DND-41 (cell line): ENCODE measurements at regions not wholly inside any gene's neighbourhood (a gene's known extent, or its start where the extent isn't known, plus 50 kb on each side); places are given as distances from the start of the nearest gene placed in this dataset.

ENCODE experiments used
- ATAC-seq: fragments of 200-7000 bp; cut with Tn5 transposase; 3 replicates; pipeline ENCODE4 v1.9.1; 2021; ENCODE audit warnings: low read depth; ENCODE audit not compliant: insufficient read depth
- DNase-seq: peaks from one replicate; pipeline ENCODE4 v3.0.0-alpha.2; 2020
- H2AFZ ChIP-seq: 2 replicates; pipeline ENCODE4 v1.6.0; 2012; ENCODE audit warnings: low read depth, low read length
- H3K27ac ChIP-seq: 2 replicates; pipeline ENCODE4 v1.5.1; 2012; ENCODE audit warnings: low read length, inconsistent platforms
- H3K27me3 ChIP-seq: fragments of 200-600 bp; sonication (generic); 2 replicates; pipeline ENCODE4 v1.6.0; 2012; ENCODE audit warnings: low read length, mild to moderate bottlenecking, inconsistent platforms; ENCODE audit not compliant: insufficient read depth, poor library complexity
- H3K36me3 ChIP-seq: 2 replicates; pipeline ENCODE4 v1.5.1; 2012; ENCODE audit warnings: low read length, inconsistent platforms; ENCODE audit not compliant: insufficient read depth
- H3K4me1 ChIP-seq: 2 replicates; pipeline ENCODE4 v1.5.1; 2012; ENCODE audit warnings: mild to moderate bottlenecking, low read length; ENCODE audit not compliant: insufficient read depth
- H3K4me2 ChIP-seq: 2 replicates; pipeline ENCODE4 v1.6.0; 2012; ENCODE audit warnings: mild to moderate bottlenecking, moderate library complexity, low read length, inconsistent platforms; ENCODE audit not compliant: insufficient read depth
- H3K4me3 ChIP-seq, 2 experiments: fragments of 200-600 bp in 1 of 2; shearing (Covaris generic) in 1 of 2; 2 replicates each; pipeline ENCODE4 v1.5.1; 2012 to 2016; ENCODE audit warnings: inconsistent platforms in 2 of 2, low read length in 2 of 2, mild to moderate bottlenecking in 2 of 2, low read depth in 1 of 2, moderate library complexity in 1 of 2
- H3K79me2 ChIP-seq: 2 replicates; pipeline ENCODE4 v1.6.0; 2012; ENCODE audit warnings: low read length, inconsistent platforms; ENCODE audit not compliant: insufficient read depth
- H3K9ac ChIP-seq: 2 replicates; pipeline ENCODE4 v1.6.0; 2012; ENCODE audit warnings: low read depth, mild to moderate bottlenecking, inconsistent platforms, low read length, moderate library complexity
- H3K9me3 ChIP-seq: 2 replicates; pipeline ENCODE4 v1.5.1; 2012; ENCODE audit warnings: low read length, moderate library complexity, mild to moderate bottlenecking, inconsistent platforms; ENCODE audit not compliant: insufficient read depth, severe bottlenecking
- H4K20me1 ChIP-seq: 2 replicates; pipeline ENCODE4 v1.6.0; 2012; ENCODE audit warnings: low read length; ENCODE audit not compliant: insufficient read depth
- EZH2 ChIP-seq: IDR thresholded peaks from 3 replicates; pipeline ENCODE4 v1.6.1; 2012; ENCODE audit warnings: borderline replicate concordance, low read depth, mild to moderate bottlenecking, moderate library complexity, low read length, inconsistent platforms; ENCODE audit not compliant: severe bottlenecking
- TF ChIP-seq, protein P1 (sequence below): IDR thresholded peaks from 2 replicates; pipeline ENCODE4 v1.5.1; 2012; ENCODE audit warnings: borderline replicate concordance, low read length, moderate library complexity, mild to moderate bottlenecking; ENCODE audit not compliant: poor library complexity, severe bottlenecking; ENCODE audit errors: extremely low read depth

DNA sequence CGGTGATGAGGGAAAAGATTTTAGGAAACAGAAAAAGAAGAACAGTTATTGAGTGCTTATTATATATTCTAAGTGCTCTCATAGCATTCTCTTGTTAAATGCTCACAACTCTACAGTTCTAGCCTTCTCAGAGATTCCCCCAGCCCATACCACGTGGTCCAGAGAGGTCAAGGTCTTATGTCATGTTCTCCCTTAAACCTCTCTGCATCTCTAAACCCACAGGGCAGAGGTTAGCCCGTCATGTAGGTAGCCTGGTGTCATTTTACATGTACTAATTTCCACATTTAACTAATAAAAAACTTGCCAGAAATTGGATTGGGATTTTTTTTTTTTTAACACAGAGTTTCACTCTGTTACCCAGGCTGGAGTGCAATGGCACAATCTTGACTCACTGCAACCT is 178.0 kb downstream of the CEMIP2 start:
- DNase-seq: no peak
- Histone ChIP-seq H3K9ac (no peak overlapping the region), H3K27ac (no peak overlapping the region), H3K36me3 (no peaks in the 10 kb centered on the region), H3K9me3 (no peaks in the 10 kb centered on the region), H3K4me2 (no peak overlapping the region), H3K4me1 (no peaks in the 10 kb centered on the region), H3K4me3 (no peak overlapping the region), H2AFZ (no peak overlapping the region), H3K27me3 (peaks cover 5% of the 10 kb centered on the region), H3K79me2 (no peaks in the 10 kb centered on the region), H4K20me1 (no peaks in the 10 kb centered on the region)
- TF ChIP-seq EZH2: no peak
- TF ChIP-seq, protein P1, sequence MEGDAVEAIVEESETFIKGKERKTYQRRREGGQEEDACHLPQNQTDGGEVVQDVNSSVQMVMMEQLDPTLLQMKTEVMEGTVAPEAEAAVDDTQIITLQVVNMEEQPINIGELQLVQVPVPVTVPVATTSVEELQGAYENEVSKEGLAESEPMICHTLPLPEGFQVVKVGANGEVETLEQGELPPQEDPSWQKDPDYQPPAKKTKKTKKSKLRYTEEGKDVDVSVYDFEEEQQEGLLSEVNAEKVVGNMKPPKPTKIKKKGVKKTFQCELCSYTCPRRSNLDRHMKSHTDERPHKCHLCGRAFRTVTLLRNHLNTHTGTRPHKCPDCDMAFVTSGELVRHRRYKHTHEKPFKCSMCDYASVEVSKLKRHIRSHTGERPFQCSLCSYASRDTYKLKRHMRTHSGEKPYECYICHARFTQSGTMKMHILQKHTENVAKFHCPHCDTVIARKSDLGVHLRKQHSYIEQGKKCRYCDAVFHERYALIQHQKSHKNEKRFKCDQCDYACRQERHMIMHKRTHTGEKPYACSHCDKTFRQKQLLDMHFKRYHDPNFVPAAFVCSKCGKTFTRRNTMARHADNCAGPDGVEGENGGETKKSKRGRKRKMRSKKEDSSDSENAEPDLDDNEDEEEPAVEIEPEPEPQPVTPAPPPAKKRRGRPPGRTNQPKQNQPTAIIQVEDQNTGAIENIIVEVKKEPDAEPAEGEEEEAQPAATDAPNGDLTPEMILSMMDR: no peak
- ATAC-seq: no peak

DNA sequence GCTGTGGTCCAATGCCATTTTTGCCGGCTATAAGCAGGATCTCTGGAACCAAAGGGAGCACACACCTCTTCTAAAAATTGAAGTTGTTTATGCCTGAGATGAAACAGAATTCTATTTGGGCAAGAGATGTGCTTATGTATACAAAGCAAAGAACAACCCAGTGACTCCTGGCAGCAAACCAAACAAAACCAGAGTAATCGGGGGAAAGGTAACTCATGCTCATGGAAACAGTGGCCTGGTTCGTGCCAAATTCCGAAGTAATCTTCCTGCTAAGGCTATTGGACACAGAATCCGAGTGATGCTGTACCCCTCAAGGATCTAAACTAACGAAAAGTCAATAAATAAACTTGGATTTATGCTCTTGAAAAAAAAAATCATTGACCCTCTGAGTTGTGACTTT is 178.7 kb downstream of the CEMIP2 start:
- Histone ChIP-seq H3K9ac (no peak overlapping the region), H3K27me3 (peaks cover 5% of the 10 kb centered on the region), H3K4me3 (no peak overlapping the region), H2AFZ (no peak overlapping the region), H3K4me1 (no peaks in the 10 kb centered on the region), H3K36me3 (no peaks in the 10 kb centered on the region), H3K4me2 (no peak overlapping the region), H4K20me1 (no peaks in the 10 kb centered on the region), H3K9me3 (no peaks in the 10 kb centered on the region), H3K79me2 (no peaks in the 10 kb centered on the region), H3K27ac (no peak overlapping the region)
- no peak for ATAC-seq
- TF ChIP-seq, protein P1: no peak
- TF ChIP-seq EZH2: no peak
- DNase-seq: no peak

DNA sequence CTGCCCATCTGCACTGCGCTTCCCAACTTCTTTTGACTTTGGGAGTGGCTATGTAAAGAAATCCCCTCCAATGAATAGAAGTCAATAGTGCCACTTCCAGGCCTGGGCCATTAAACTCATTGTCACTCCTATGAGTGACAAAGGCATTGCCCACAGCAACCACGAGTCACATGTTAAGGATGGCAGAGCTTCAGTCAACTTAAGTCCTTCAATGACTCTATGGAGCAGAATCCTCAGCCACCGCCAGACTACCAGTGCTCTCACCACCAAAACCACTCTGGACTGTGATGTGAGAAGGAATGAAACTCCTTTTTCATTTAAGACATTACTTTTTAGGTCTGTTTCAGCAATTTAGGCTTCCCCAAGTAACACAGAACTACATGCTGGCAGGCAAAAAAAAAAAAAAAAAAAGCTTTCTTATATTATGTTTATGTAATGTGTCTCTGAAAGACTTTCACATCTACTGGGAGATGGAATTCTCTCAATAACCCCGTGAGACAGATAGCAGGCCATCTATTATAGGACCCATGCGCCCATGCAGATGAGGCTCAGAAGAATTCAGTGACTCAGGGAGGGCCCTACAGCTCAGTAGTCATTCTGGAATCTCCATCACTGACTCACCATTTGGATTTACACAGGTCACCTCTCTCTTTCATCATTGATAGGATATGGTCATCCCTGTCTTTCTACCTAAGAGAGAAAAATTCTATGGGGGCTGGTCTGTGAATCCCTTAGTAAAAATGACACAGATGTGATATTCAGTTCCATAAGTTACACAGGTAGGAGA is 180.5 kb downstream of the CEMIP2 start:
- Histone ChIP-seq H3K4me1 (no peaks in the 10 kb centered on the region), H3K9me3 (no peaks in the 10 kb centered on the region), H2AFZ (no peak overlapping the region), H3K79me2 (no peaks in the 10 kb centered on the region), H3K36me3 (no peaks in the 10 kb centered on the region), H3K4me2 (no peak overlapping the region), H3K27ac (no peak overlapping the region), H3K4me3 (no peak overlapping the region), H3K9ac (no peak overlapping the region), H3K27me3 (peaks cover 3% of the 10 kb centered on the region), H4K20me1 (no peaks in the 10 kb centered on the region)
- DNase-seq: no peak
- peak; percentile 58; the same call in 1 of the 3 replicates for ATAC-seq
- TF ChIP-seq, protein P1: no peak
- no peak for TF ChIP-seq EZH2
